CD4-positive, alpha-beta T cell treated with Interleukin-12 subunit alpha and Interleukin-12 subunit beta, for 1 hour (primary cell): ENCODE measurements at regions not wholly inside any gene's neighbourhood (a gene's known extent, or its start where the extent isn't known, plus 50 kb on each side); places are given as distances from the start of the nearest gene placed in this dataset.
"Not testable (repeated sequence)": the region's sequence is repeated elsewhere in the genome, so short reads cannot be mapped to it uniquely, and the experiment has no call there.

ENCODE experiments used
- DNase-seq: peaks from one replicate; pipeline ENCODE4 v3.0.0-alpha.2; 2020

- DNase-seq = no peak
These were observed 176.3 kb upstream of the TMEM45B start for GRCh38 chr11:129639300-129639699.

GRCh38 chr11:129640671-129641070 is 175.0 kb upstream of the TMEM45B start:
- DNase-seq = no peak

GRCh38 chr11:129643031-129643721 is 172.5 kb upstream of the TMEM45B start:
- no peak for DNase-seq

GRCh38 chr11:129644326-129644725 is 171.3 kb upstream of the TMEM45B start:
- no peak for DNase-seq

- no peak for DNase-seq
These were observed 169.7 kb upstream of the TMEM45B start for GRCh38 chr11:129645943-129646342.

GRCh38 chr11:129650044-129650443 is 165.6 kb upstream of the TMEM45B start:
- DNase-seq = not testable (repeated sequence)

- no peak for DNase-seq
These were observed 162.8 kb upstream of the TMEM45B start for GRCh38 chr11:129652835-129653234.

- no peak for DNase-seq
These were observed 160.3 kb upstream of the TMEM45B start for GRCh38 chr11:129655247-129655832.

GRCh38 chr11:129657866-129658525 is 157.7 kb upstream of the TMEM45B start:
- DNase-seq = no peak

GRCh38 chr11:129658526-129658867 is 157.2 kb upstream of the TMEM45B start:
- no peak for DNase-seq

GRCh38 chr11:129680907-129681306 is 134.7 kb upstream of the TMEM45B start:
- DNase-seq = no peak

GRCh38 chr11:129681344-129682114 is 134.1 kb upstream of the TMEM45B start:
- DNase-seq = no peak

GRCh38 chr11:129686269-129686668 is 129.4 kb upstream of the TMEM45B start:
- no peak for DNase-seq

GRCh38 chr11:129691142-129691541 is 124.5 kb upstream of the TMEM45B start:
- no peak for DNase-seq

- DNase-seq = peak; percentile 2
These were observed 121.1 kb upstream of the TMEM45B start for GRCh38 chr11:129694538-129694937.

- DNase-seq = no peak
These were observed 120.7 kb upstream of the TMEM45B start for GRCh38 chr11:129694966-129695365.

- peak; percentile 53 for DNase-seq
These were observed 119.9 kb upstream of the TMEM45B start for GRCh38 chr11:129695571-129696308.

- DNase-seq = no peak
These were observed 119.2 kb upstream of the TMEM45B start for GRCh38 chr11:129696309-129696989.

- DNase-seq = no peak
These were observed 117.4 kb upstream of the TMEM45B start for GRCh38 chr11:129698212-129698611.

GRCh38 chr11:129699711-129700304 is 115.8 kb upstream of the TMEM45B start:
- DNase-seq = no peak

- no peak for DNase-seq
These were observed 114.9 kb upstream of the TMEM45B start for GRCh38 chr11:129700701-129701100.

- no peak for DNase-seq
These were observed 113.9 kb upstream of the TMEM45B start for GRCh38 chr11:129701706-129702105.
